ENCODE measurements at regions not wholly inside any gene's neighbourhood (a gene's known extent, or its start where the extent isn't known, plus 50 kb on each side); places are given as distances from the start of the nearest gene placed in this dataset.

DNA sequence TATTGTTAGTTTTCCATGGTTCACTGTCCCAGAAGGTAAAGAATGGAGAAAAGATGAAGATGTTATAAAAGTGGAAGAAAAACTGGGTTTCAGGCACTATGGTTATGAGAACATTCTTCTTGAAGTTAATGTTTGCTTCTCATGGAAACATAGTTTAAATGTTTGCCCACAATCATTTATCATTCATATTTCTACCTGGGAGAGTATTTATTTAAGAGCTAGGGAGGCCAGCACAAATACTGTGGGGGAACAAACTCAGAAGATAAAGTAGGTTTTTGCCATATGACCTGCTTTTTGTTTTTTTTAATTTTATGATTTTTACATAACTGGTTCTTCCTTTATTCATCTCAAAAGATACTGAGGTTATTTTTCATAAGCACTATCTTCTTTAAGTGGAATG lies 96.8 kb downstream of the GC start:
- TF ChIP-seq EZH2 (IDR thresholded peaks at IDR 0.05; ENCODE audit: low read length, unreplicated experiment), result no peak
- TF ChIP-seq, protein P1, sequence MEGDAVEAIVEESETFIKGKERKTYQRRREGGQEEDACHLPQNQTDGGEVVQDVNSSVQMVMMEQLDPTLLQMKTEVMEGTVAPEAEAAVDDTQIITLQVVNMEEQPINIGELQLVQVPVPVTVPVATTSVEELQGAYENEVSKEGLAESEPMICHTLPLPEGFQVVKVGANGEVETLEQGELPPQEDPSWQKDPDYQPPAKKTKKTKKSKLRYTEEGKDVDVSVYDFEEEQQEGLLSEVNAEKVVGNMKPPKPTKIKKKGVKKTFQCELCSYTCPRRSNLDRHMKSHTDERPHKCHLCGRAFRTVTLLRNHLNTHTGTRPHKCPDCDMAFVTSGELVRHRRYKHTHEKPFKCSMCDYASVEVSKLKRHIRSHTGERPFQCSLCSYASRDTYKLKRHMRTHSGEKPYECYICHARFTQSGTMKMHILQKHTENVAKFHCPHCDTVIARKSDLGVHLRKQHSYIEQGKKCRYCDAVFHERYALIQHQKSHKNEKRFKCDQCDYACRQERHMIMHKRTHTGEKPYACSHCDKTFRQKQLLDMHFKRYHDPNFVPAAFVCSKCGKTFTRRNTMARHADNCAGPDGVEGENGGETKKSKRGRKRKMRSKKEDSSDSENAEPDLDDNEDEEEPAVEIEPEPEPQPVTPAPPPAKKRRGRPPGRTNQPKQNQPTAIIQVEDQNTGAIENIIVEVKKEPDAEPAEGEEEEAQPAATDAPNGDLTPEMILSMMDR (conservative IDR thresholded peaks at IDR 0.05; ENCODE audit: low read depth, low read length), result no peak
- TF ChIP-seq EZH2phosphoT487 (IDR thresholded peaks at IDR 0.05; ENCODE audit: borderline replicate concordance, low read length), result no peak

Data from PC-3 (cell line).